C4-2B (cell line): ENCODE measurements at regions not wholly inside any gene's neighbourhood (a gene's known extent, or its start where the extent isn't known, plus 50 kb on each side); places are given as distances from the start of the nearest gene placed in this dataset.

ENCODE experiments used
- H3K27ac ChIP-seq: fragments of 450-650 bp; 2 replicates; pipeline ENCODE4 v1.5.1; 2017
- CTCF ChIP-seq: fragments of 450-650 bp; conservative IDR thresholded peaks from 2 replicates; pipeline ENCODE4 v1.5.1; 2017; ENCODE audit warnings: mild to moderate bottlenecking
- ZFX ChIP-seq: fragments of 450-650 bp; IDR thresholded peaks from 2 replicates; pipeline ENCODE4 v1.6.1; 2017

- no peak overlapping the region for H3K27ac ChIP-seq
- TF ChIP-seq ZFX (no peak), CTCF (no peak)
Observed at GRCh38 chr14:58961045-58961731, 227.3 kb upstream of the DAAM1 start.

- no peak overlapping the region for H3K27ac ChIP-seq
- no peak for TF ChIP-seq CTCF
- TF ChIP-seq ZFX, result no peak
Observed at GRCh38 chr14:58963873-58964597, 224.4 kb upstream of the DAAM1 start.

- TF ChIP-seq ZFX (no peak), CTCF (no peak)
- no peak overlapping the region for H3K27ac ChIP-seq
Observed at GRCh38 chr14:58964598-58964928, 223.9 kb upstream of the DAAM1 start.

- no peak for TF ChIP-seq CTCF
- TF ChIP-seq ZFX, result no peak
- no peak overlapping the region for H3K27ac ChIP-seq
Observed at GRCh38 chr14:58965601-58966000, 222.9 kb upstream of the DAAM1 start.

GRCh38 chr14:58966997-58967396 is 221.5 kb upstream of the DAAM1 start:
- no peak for TF ChIP-seq ZFX
- no peak for TF ChIP-seq CTCF
- no peak overlapping the region for H3K27ac ChIP-seq

GRCh38 chr14:58969951-58970751 is 218.3 kb upstream of the DAAM1 start:
- H3K27ac ChIP-seq, result no peak overlapping the region
- TF ChIP-seq ZFX (no peak), CTCF (no peak)
